ENCODE measurements at regions not wholly inside any gene's neighbourhood (a gene's known extent, or its start where the extent isn't known, plus 50 kb on each side); places are given as distances from the start of the nearest gene placed in this dataset.
"Not testable (repeated sequence)": the region's sequence is repeated elsewhere in the genome, so short reads cannot be mapped to it uniquely, and the experiment has no call there.

DNA sequence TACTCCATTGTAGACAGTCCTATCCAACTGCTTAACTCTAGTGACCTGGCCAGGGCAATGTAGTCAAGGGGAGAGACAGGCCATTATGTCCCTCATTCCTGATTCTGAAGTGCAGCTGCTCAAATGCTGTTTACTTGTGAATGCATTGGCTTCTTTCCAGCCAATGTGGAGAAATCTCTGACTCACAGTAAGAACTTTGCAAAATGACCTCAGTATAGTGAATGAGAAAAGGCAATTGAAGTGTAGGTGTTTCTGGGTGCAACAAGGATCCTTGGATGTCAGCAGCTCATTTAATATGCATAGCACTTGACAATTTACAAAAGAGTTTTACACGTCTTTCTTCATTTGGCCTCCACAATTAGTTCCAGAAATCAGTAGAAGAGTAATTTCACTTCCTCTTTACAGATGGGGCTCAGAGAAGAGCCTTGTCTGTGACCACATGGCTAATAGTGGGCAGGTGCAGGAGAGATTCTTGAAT, 367.2 kb downstream of the OSTF1 start:
- in situ Hi-C loops (cut with HindIII; ENCODE audit: low sequenced_read_pairs) = no loop called here

- in situ Hi-C loops (cut with HindIII; ENCODE audit: low sequenced_read_pairs) = no loop called here
These were observed 368.4 kb downstream of the OSTF1 start for GRCh38 chr9:75456698-75457097.

GRCh38 chr9:75457474-75458011, 369.2 kb downstream of the OSTF1 start:
- in situ Hi-C loops (cut with HindIII; ENCODE audit: low sequenced_read_pairs) = no loop called here

DNA sequence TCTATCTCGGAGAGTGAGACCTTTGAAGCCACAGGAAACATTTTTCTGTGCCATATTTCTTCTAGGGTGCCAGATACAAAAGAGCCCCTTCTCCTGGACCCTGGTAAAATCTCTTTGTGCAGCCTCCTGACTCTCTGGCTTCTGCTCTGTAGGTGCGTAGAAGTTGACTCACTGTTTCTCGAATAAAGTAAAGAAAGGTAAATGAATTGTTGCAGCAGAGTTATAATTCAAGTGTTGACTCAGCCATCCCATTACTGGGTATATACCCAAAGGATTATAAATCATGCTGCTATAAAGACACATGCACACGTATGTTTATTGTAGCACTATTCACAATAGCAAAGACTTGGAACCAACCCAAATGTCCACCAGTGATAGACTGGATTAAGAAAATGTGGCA, 371.0 kb downstream of the OSTF1 start:
- in situ Hi-C loops (cut with HindIII; ENCODE audit: low sequenced_read_pairs) = not testable (repeated sequence)

DNA sequence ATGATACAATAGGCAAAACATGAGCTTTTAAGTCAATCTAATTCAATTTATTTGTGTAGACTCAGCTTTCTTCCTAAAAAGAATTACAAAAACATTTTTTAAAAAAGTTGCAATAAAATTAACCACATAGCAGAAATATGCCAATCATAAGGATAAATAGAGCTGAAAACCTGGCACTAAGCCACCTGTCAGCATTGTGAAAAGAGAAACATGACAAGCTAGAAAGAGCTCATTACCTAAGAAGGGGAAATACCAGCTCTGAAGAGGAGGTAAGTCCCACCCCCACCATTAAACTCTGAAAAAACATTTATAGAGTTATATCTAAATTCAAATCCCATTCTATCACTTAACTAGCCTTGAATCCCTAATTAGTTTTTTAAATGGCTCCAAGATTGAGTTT, 372.9 kb downstream of the OSTF1 start:
- in situ Hi-C loops (cut with HindIII; ENCODE audit: low sequenced_read_pairs) = no loop called here

- in situ Hi-C loops (cut with HindIII; ENCODE audit: low sequenced_read_pairs) = no loop called here
These were observed 374.6 kb downstream of the OSTF1 start for GRCh38 chr9:75462866-75463265.

DNA sequence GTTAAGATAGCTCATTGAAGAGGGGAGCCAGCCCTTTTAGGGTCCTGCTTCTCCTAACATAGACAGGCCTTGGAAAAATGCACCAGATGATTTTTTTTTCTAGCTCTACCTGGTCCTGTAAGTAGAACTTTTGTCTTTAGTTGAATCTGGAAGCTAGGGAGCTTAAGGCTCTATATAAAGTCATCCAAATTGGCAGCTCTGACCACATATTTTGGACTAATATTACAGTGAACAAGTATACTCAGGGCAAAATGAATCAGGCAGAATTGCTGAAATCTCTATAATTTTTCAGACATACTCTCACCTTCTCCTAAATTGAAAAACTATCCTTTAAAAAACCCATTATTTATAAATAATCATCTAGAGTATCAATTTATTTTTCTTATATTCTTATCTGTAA, 375.6 kb downstream of the OSTF1 start:
- in situ Hi-C loops (cut with HindIII; ENCODE audit: low sequenced_read_pairs) = no loop called here

DNA sequence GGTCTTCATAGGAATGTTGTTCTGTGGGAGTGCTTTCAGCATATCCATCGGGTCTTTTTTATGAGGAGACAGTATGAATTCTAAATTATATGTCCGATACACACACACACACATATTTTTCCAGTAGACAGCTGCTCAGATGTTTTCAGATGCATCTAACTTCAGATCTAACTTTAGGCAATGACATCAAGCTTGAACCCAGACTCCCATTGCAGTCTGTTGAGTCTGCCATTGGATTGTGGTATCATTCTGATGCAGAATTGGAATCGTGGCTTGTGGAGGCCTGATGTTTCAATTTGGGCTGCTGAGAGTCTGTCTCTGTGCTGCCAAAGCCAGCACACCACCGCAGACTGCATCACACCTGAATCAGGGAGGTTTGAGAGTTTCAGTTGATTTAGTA, 376.4 kb downstream of the OSTF1 start:
- in situ Hi-C loops (cut with HindIII; ENCODE audit: low sequenced_read_pairs) = no loop called here

DNA sequence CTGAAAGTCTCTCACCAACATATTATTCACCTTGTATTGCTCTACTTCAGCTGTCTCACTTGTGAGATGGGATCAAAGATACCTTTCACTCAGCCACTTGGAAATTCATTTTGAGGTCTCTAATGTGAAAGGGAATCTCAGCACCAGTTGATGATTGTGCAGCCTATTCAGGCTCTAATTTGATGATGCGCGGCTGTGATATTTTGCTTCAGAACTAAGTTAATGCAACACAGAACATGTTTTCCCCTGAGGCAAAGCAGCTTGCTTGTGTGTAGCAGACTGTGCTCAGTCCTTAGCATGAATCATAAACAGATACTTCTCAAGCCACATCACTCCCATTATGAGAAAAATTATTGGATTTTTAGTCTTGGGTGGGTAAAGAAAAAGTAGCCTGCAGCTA, 378.8 kb downstream of the OSTF1 start:
- in situ Hi-C loops (cut with HindIII; ENCODE audit: low sequenced_read_pairs) = no loop called here

DNA sequence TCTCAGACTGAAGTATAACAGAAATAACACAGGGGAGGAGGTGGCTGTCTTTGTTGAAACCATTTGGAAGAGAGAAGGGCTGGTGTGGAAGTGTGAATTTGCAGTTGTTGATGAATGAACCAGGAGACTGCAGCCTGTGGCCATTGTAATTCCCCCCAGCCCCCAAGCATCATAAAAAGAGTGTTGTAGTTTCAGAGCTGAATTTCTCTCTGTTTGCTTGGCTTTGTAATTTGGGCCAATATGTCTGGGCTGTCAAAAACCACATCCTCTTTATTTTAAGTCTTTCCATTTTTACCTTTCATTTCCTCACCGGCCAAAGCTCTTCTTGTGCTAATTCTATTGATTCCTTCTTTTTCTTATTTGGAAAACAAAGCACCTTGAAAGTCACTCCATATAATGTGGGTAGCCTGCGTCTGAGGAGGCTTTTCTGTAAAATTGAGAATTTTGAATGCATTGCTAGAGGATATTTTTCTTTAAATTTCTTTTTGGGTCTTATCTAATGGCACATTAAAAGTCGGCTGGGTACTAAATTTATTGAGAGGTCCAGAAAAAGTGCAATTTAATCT, 383.3 kb downstream of the OSTF1 start:
- in situ Hi-C loops (cut with HindIII; ENCODE audit: low sequenced_read_pairs) = no loop called here

GRCh38 chr9:75482566-75482965, 394.3 kb downstream of the OSTF1 start:
- in situ Hi-C loops (cut with HindIII; ENCODE audit: low sequenced_read_pairs) = no loop called here

GRCh38 chr9:75483636-75484035, 395.3 kb downstream of the OSTF1 start:
- in situ Hi-C loops (cut with HindIII; ENCODE audit: low sequenced_read_pairs) = no loop called here

GRCh38 chr9:75487856-75488718, 399.8 kb downstream of the OSTF1 start:
- in situ Hi-C loops (cut with HindIII; ENCODE audit: low sequenced_read_pairs) = no loop called here

- in situ Hi-C loops (cut with HindIII; ENCODE audit: low sequenced_read_pairs) = no loop called here
These were observed 400.4 kb downstream of the OSTF1 start for GRCh38 chr9:75488719-75489110.

- in situ Hi-C loops (cut with HindIII; ENCODE audit: low sequenced_read_pairs) = no loop called here
These were observed 400.1 kb upstream of the PCSK5 start for GRCh38 chr9:75490326-75490725.

- in situ Hi-C loops (cut with HindIII; ENCODE audit: low sequenced_read_pairs) = no loop called here
These were observed 398.9 kb upstream of the PCSK5 start for GRCh38 chr9:75491533-75491932.

DNA sequence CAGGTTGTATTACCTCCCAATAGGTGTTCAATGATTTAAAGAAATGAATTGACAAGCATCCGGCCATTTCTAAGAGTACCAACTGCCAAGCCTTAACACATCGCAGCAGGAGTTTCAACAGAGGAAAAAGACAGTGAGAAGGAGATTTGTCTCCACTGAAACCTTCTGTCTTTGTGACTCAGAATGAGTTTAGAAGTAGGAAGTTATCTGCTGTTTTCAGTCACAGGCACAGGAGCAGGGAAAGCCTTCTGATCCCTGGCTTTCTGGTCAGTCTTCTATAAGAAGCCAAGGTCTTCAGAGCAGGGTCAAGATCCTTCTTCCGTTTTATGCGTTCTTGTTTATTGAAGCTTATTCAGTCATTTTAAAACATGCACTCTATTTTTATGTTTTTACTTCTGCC, 390.7 kb upstream of the PCSK5 start:
- in situ Hi-C loops (cut with HindIII; ENCODE audit: low sequenced_read_pairs) = no loop called here

DNA sequence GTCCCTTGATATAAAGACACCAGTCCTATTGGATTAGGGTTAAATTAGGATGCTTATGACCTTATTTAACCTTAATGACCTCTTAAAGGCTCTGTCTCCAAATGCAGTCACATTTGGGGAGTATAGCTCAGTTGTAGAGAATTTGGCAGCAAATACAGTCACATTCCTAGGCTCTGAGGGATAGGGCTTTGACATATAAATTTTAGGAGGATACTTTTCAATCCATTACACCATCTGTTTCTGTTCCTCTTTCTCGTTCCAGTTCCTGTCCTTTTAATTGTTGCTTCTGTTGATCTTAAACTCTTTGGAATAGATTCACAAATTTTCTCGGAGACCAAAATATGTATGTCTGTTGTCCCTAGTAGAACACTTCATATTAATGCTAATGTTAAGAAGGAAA, 390.0 kb upstream of the PCSK5 start:
- in situ Hi-C loops (cut with HindIII; ENCODE audit: low sequenced_read_pairs) = no loop called here

- in situ Hi-C loops (cut with HindIII; ENCODE audit: low sequenced_read_pairs) = not testable (repeated sequence)
These were observed 389.5 kb upstream of the PCSK5 start for GRCh38 chr9:75500940-75501339.

DNA sequence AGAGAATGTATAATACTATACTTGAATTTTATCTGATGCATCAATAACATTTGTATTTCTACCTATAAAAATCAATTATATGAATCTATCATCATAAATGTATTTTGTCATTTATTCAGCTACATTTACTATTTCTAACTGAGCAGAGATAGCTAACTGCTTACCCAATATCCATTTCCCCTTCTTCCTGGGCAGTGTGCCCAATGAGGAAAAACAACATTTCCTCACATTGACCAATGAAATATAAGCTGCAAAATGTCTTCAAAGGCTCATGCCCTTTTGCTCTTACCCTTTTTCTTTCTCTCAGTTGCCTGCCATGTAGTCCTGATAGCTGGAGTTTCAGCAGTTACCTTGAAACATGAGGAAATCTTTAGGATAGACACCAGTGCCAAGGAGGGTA, 385.8 kb upstream of the PCSK5 start:
- in situ Hi-C loops (cut with HindIII; ENCODE audit: low sequenced_read_pairs) = no loop called here

DNA sequence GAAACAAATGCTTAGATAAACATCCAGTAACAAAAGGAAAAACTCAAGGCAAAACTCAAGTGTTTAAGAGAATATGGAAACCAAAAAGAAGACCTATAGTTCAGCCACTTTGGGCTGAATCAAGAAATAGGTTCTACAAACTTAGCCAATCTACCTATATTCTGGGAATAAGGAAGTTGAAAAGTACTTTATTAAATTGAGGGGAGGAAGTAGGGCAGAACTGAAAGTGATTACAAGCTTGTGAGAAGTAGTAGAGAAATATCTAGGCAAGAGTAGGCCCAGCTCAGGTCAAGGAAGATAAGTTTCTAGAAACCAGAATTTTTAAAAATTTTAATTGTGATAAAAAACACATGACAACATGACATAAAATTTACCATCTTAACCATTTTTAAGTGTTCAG, 384.8 kb upstream of the PCSK5 start:
- in situ Hi-C loops (cut with HindIII; ENCODE audit: low sequenced_read_pairs) = no loop called here

DNA sequence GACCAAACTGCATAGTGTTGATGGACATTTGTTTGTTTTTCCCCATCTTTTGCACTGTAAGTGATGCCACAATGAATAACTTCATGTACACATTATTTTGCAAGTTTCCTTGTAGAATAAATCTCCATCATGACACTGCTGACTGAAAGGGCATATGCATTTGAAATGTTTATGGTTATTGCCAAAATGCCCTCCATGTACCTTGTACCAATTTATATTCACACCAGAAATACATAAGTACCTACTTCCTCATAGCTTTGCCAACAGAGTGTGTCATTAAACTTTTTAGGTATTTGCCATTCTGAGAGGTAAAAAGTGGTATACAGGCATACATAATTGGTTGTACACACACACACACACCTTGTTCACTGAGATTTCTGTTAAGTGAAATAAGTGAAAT, 361.0 kb upstream of the PCSK5 start:
- in situ Hi-C loops (cut with HindIII; ENCODE audit: low sequenced_read_pairs) = no loop called here

Data from DLD1 (cell line).